ENCODE measurements at regions not wholly inside any gene's neighbourhood (a gene's known extent, or its start where the extent isn't known, plus 50 kb on each side); places are given as distances from the start of the nearest gene placed in this dataset.

DNA sequence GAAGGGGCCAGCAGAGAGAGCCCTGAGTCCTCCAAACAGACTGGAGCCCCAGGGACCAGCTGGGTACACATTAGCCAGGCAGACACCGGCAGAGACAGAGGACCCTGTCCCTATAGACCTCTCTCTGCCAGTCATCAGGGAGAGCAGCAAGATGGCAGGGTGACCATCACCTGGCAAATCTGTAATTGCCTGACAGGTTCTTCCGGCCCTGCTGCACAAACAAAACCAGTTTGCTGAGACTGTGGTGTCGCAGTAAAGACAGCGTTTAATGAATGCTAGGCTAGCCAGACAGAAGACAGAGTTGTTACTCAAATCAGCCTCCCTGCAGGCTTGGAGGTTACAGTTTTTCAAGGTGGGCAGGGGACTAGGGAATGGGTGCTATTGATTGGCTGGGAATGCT, 618.9 kb downstream of the NPHP4 start:
- Histone ChIP-seq H3K36me3 (ENCODE audit: control insufficient read depth in 2 of 2, insufficient read depth in 2 of 2, low read length in 1 of 2) (no peaks in the 10 kb centered on the region), H3K4me1 (ENCODE audit: control insufficient read depth, insufficient read depth, low read length) (no peaks in the 10 kb centered on the region), H3K4me3 (no peak overlapping the region), H2AFZ (ENCODE audit: control insufficient read depth, low read depth, low read length) (no peak overlapping the region), H4K20me1 (ENCODE audit: control insufficient read depth, insufficient read depth) (no peaks in the 10 kb centered on the region), H3K9me3 (replicated peaks; ENCODE audit: control insufficient read depth, insufficient read depth, low read length) (no peaks in the 10 kb centered on the region), H3K27me3 (replicated peaks in 1 of 2; ENCODE audit: control insufficient read depth in 2 of 2, insufficient read depth in 2 of 2, low read length in 1 of 2) (no peaks in the 10 kb centered on the region), H3K9ac (ENCODE audit: control insufficient read depth, insufficient read depth, low read length) (no peak overlapping the region), H3K27ac (ENCODE audit: control insufficient read depth, insufficient read depth) (no peak overlapping the region), H3K4me2 (ENCODE audit: control insufficient read depth, insufficient read depth) (no peak overlapping the region), H3K79me2 (ENCODE audit: control insufficient read depth, insufficient read depth, low read length) (no peaks in the 10 kb centered on the region)
- no TSS peak for BruUV-seq (replicated peaks)
- POLR2A ChIA-PET: no interaction called here
- FAIRE-seq (no peak), DNase-seq (ENCODE audit: low read depth, low spot score) (no peak), ATAC-seq (no peak)
- in situ Hi-C loops (cut with MboI): no loop called here
- TF ChIP-seq HDGF (IDR thresholded peaks at IDR 0.05) (no peak), CTCF (IDR thresholded peaks at IDR 0.05 in 2 of 3, conservative IDR thresholded peaks at IDR 0.05 in 1 of 3; ENCODE audit: control insufficient read depth in 2 of 3, extremely low read depth in 1 of 3, insufficient read depth in 1 of 3, low read depth in 3 of 3, low read length in 3 of 3) (no peak), MEF2B (IDR thresholded peaks at IDR 0.05; ENCODE audit: partially characterized antibody, poor library complexity, severe bottlenecking) (no peak), NRF1 (conservative IDR thresholded peaks at IDR 0.05; ENCODE audit: low read depth, low read length) (no peak)
- intact Hi-C loops (cut with micrococcal nuclease; ENCODE audit: unreplicated experiment): no loop called here
- CTCF ChIA-PET: no interaction called here
- WGBS (ENCODE audit: insufficient coverage, insufficient replicate concordance, low lambda C conversion rate, missing lambda C conversion rate): 3% methylated on average over 4 of the region's 4 CpGs
- RAD21 ChIA-PET (ENCODE audit: unreplicated experiment): no interaction called here
- SMC1A ChIA-PET (ENCODE audit: uncharacterized antibody, unreplicated experiment): no interaction called here

DNA sequence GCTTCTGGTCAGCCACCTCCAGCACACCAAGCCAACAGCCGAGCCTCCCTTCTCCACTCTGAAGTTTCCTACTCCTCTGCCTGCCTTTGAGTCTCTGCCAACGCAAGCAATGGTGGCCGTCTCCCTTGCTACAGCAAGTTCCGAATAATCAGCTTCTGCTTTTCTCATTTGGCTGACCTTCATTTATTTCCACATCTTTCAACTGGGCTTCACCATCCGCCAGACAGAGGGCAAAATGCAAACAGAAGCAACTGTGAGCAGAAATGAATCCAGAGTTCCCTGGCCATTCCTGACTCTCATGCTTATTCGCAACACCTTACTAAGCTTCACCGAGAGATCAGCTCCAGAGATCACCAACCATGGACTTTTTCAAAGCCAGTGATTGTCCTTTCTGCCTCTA, 621.0 kb downstream of the NPHP4 start:
- Histone ChIP-seq H3K36me3 (ENCODE audit: control insufficient read depth in 2 of 2, insufficient read depth in 2 of 2, low read length in 1 of 2) (no peaks in the 10 kb centered on the region), H3K9me3 (replicated peaks; ENCODE audit: control insufficient read depth, insufficient read depth, low read length) (no peaks in the 10 kb centered on the region), H3K9ac (ENCODE audit: control insufficient read depth, insufficient read depth, low read length) (no peak overlapping the region), H3K4me1 (ENCODE audit: control insufficient read depth, insufficient read depth, low read length) (no peaks in the 10 kb centered on the region), H3K4me2 (ENCODE audit: control insufficient read depth, insufficient read depth) (no peak overlapping the region), H3K79me2 (ENCODE audit: control insufficient read depth, insufficient read depth, low read length) (no peaks in the 10 kb centered on the region), H3K4me3 (no peak overlapping the region), H3K27ac (ENCODE audit: control insufficient read depth, insufficient read depth) (no peak overlapping the region), H2AFZ (ENCODE audit: control insufficient read depth, low read depth, low read length) (no peak overlapping the region), H4K20me1 (ENCODE audit: control insufficient read depth, insufficient read depth) (no peaks in the 10 kb centered on the region), H3K27me3 (replicated peaks in 1 of 2; ENCODE audit: control insufficient read depth in 2 of 2, insufficient read depth in 2 of 2, low read length in 1 of 2) (no peaks in the 10 kb centered on the region)
- BruUV-seq (replicated peaks): no TSS peak
- WGBS (ENCODE audit: insufficient coverage, insufficient replicate concordance, low lambda C conversion rate, missing lambda C conversion rate): 38% methylated on average over 7 of the region's 7 CpGs
- no peak for ATAC-seq
- POLR2A ChIA-PET: no interaction called here
- TF ChIP-seq KLF5 (IDR thresholded peaks at IDR 0.05; ENCODE audit: partially characterized antibody) (no peak), CBX5 (IDR thresholded peaks at IDR 0.05; ENCODE audit: low read depth) (no peak), ZNF274 (IDR thresholded peaks at IDR 0.05; ENCODE audit: insufficient read depth, insufficient read length) (no peak), POLR2AphosphoS5 (IDR thresholded peaks at IDR 0.05; ENCODE audit: low read length) (no peak)
- intact Hi-C loops (cut with micrococcal nuclease; ENCODE audit: unreplicated experiment) (no loop called here), in situ Hi-C loops (cut with MboI) (no loop called here)
- CTCF ChIA-PET: no interaction called here
- FAIRE-seq: no peak
- no peak for DNase-seq (ENCODE audit: low read depth, low spot score)
- RAD21 ChIA-PET (ENCODE audit: unreplicated experiment): no interaction called here
- SMC1A ChIA-PET (ENCODE audit: uncharacterized antibody, unreplicated experiment): no interaction called here
